ENCODE measurements at regions not wholly inside any gene's neighbourhood (a gene's known extent, or its start where the extent isn't known, plus 50 kb on each side); places are given as distances from the start of the nearest gene placed in this dataset.
A peak's percentile ranks its signal among the peaks of the same experiment; 100 is the strongest.

DNA sequence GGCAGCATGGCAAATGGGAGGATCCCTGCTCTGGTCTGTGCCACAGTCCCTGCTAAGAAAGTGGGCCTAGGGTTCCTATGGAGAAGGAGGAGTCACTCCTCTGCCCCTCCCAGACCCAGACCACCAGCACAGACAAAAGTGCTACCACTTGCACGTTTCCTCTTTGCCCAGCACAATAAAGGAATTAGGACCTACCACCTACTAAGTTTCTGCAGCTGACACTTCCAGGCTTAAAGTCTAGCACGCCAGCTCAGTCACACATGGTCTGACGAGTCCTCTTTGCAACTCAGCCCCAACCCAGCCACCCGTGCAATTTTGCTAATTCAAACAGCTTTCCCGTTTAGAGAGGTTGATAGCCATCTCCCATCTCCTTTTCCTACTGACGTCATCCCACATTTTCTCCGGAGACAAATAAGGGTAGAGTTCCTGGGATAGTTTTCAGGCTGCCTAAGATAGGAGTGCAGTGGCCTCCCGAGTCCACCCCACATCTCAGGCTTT, 66.2 kb upstream of the PTGR2 start:
- Histone ChIP-seq H3K9me3 (no peaks in the 10 kb centered on the region), H3K4me1 (peaks cover 11 to 73% (median 56%) of the 10 kb centered on the region in 4 donors), H3K27ac (peak overlapping the region; percentile 90 to 100 (median 96)), H3K27me3 (no peaks in the 10 kb centered on the region), H3K36me3 (no peaks in the 10 kb centered on the region), H3K4me3 (peak overlapping the region; percentile 60 to 88 (median 84))
- no peak for DNase-seq (ENCODE audit: low spot score in 2 of 2)
- TF ChIP-seq CTCF (IDR thresholded peaks at IDR 0.05) (no peak), POLR2A (IDR thresholded peaks at IDR 0.05) (no peak), EP300 (IDR thresholded peaks at IDR 0.05) (no peak)
- 1 to 5% methylated on average over 8 of the region's 8 CpGs for WGBS, 2 donors

DNA sequence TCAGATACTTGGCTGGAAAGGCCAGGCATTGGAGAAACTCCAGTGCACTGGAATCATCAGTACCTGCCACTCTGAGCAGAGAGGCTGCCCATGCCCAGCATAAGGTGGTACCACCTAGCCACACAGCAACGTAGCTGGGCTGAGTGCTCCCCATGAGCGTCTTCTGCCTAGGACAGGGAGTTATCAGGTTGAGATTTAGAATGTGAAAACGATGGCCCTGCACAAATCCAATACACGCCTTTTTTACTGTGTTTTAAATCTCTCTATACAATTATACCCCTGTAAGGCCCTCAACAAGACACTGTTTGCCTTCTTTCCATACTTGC, 66.7 kb upstream of the PTGR2 start:
- H3K9me3 ChIP-seq: no peaks in the 10 kb centered on the region
- H3K27me3 ChIP-seq: no peaks in the 10 kb centered on the region
- DNase-seq (ENCODE audit: low spot score in 2 of 2): no peak
- 46% methylated on average over 4 of the region's 4 CpGs for WGBS, 2 donors
- TF ChIP-seq CTCF (IDR thresholded peaks at IDR 0.05) (no peak), POLR2A (IDR thresholded peaks at IDR 0.05) (no peak), EP300 (IDR thresholded peaks at IDR 0.05) (no peak)
- peak overlapping the region; percentile 90 to 100 (median 96) for H3K27ac ChIP-seq
- no peaks in the 10 kb centered on the region for H3K36me3 ChIP-seq
- H3K4me1 ChIP-seq: peaks cover 11 to 72% (median 53%) of the 10 kb centered on the region in 4 donors
- H3K4me3 ChIP-seq: peak overlapping the region; percentile 60 to 88 (median 84)

GRCh38 chr14:73784181-73784987, 67.2 kb upstream of the PTGR2 start:
- no peaks in the 10 kb centered on the region for H3K36me3 ChIP-seq
- peak overlapping the region in 2 of 4 donors; percentile 82 to 85 for H3K4me3 ChIP-seq
- no peaks in the 10 kb centered on the region for H3K9me3 ChIP-seq
- WGBS, 2 donors: 31 to 35% methylated on average over 8 of the region's 8 CpGs
- no peaks in the 10 kb centered on the region for H3K27me3 ChIP-seq
- H3K27ac ChIP-seq: peak overlapping the region; percentile 90 to 100 (median 96)
- TF ChIP-seq EP300 (IDR thresholded peaks at IDR 0.05) (peak in 1 of 2 donors; percentile 54), CTCF (IDR thresholded peaks at IDR 0.05) (no peak)
- no peak for DNase-seq (ENCODE audit: low spot score in 2 of 2)
- H3K4me1 ChIP-seq: peaks cover 8 to 66% (median 48%) of the 10 kb centered on the region in 4 donors

GRCh38 chr14:73783107-73783727, 68.4 kb upstream of the PTGR2 start:
- Histone ChIP-seq H3K4me3 (no peak overlapping the region), H3K27me3 (no peaks in the 10 kb centered on the region), H3K36me3 (no peaks in the 10 kb centered on the region), H3K9me3 (no peaks in the 10 kb centered on the region), H3K4me1 (peaks cover 8 to 64% (median 45%) of the 10 kb centered on the region in 4 donors), H3K27ac (peak overlapping the region; percentile 90 to 100 (median 96))
- TF ChIP-seq EP300 (IDR thresholded peaks at IDR 0.05): no peak
- no peak for TF ChIP-seq CTCF (IDR thresholded peaks at IDR 0.05)
- TF ChIP-seq POLR2A (IDR thresholded peaks at IDR 0.05): no peak
- no peak for DNase-seq (ENCODE audit: low spot score in 2 of 2)
- WGBS, 2 donors: 22 to 27% methylated on average over 10 of the region's 10 CpGs

GRCh38 chr14:73782623-73783022, 68.4 kb upstream of the PNMA1 start:
- no peak for DNase-seq (ENCODE audit: low spot score in 2 of 2)
- 50 to 51% methylated on average over 2 of the region's 2 CpGs for WGBS, 2 donors
- TF ChIP-seq EP300 (IDR thresholded peaks at IDR 0.05) (no peak), CTCF (IDR thresholded peaks at IDR 0.05) (no peak), POLR2A (IDR thresholded peaks at IDR 0.05) (no peak)
- no peaks in the 10 kb centered on the region for H3K36me3 ChIP-seq
- H3K27me3 ChIP-seq: no peaks in the 10 kb centered on the region
- no peak overlapping the region for H3K4me3 ChIP-seq
- H3K4me1 ChIP-seq: peaks cover 8 to 63% (median 42%) of the 10 kb centered on the region in 4 donors
- H3K9me3 ChIP-seq: no peaks in the 10 kb centered on the region
- peak overlapping the region; percentile 90 to 100 (median 96) for H3K27ac ChIP-seq
